RWPE1 (cell line): ENCODE measurements at regions not wholly inside any gene's neighbourhood (a gene's known extent, or its start where the extent isn't known, plus 50 kb on each side); places are given as distances from the start of the nearest gene placed in this dataset.

Experiments
- CTCF ChIA-PET: fragments of 350-600 bp; sonication (Branson Sonifier 250); formaldehyde crosslinking; extraction: SDS; loops from one replicate; lab custom pipeline; 2021; lab: Yijun Ruan, JAX
- POLR2A ChIA-PET: fragments of 400-600 bp; formaldehyde crosslinking; extraction: SDS; loops from one replicate; lab custom pipeline; 2020; ENCODE audit warnings: antibody characterized with exemption; ENCODE audit not compliant: low non-redundant PET; lab: Yijun Ruan, JAX
- DNase-seq: peaks from one replicate; pipeline ENCODE4 v3.0.0; 2012; ENCODE audit warnings: low spot score
- H3K27ac ChIP-seq: fragments of 450-650 bp; 2 replicates; pipeline ENCODE4 v1.5.1; 2017
- CTCF ChIP-seq: fragments of 450-650 bp; conservative IDR thresholded peaks from 2 replicates; pipeline ENCODE4 v1.5.1; 2017; ENCODE audit warnings: low read depth, mild to moderate bottlenecking

GRCh38 chr6:164792666-164793065 lies 516.7 kb downstream of the C6orf118 start:
- ChIA-PET POLR2A (no interaction called here), CTCF (no interaction called here)
- H3K27ac ChIP-seq, result no peak overlapping the region
- TF ChIP-seq CTCF, result no peak
- no peak for DNase-seq

- H3K27ac ChIP-seq, result no peak overlapping the region
- ChIA-PET CTCF (no interaction called here), POLR2A (no interaction called here)
- DNase-seq, result no peak
- no peak for TF ChIP-seq CTCF
These were observed 517.9 kb downstream of the C6orf118 start for GRCh38 chr6:164791498-164791897.

- ChIA-PET CTCF (no interaction called here), POLR2A (no interaction called here)
- H3K27ac ChIP-seq, result no peak overlapping the region
- TF ChIP-seq CTCF, result no peak
- no peak for DNase-seq
These were observed 545.6 kb downstream of the C6orf118 start for GRCh38 chr6:164763788-164764187.

GRCh38 chr6:164757451-164757850 lies 552.0 kb downstream of the C6orf118 start:
- CTCF ChIA-PET, result no interaction called here
- DNase-seq, result no peak
- no peak overlapping the region for H3K27ac ChIP-seq
- TF ChIP-seq CTCF, result no peak
- POLR2A ChIA-PET, result no interaction called here

- POLR2A ChIA-PET, result no interaction called here
- CTCF ChIA-PET, result no interaction called here
- DNase-seq, result no peak
These were observed 552.7 kb downstream of the C6orf118 start for GRCh38 chr6:164756723-164757122.

GRCh38 chr6:164756142-164756541 lies 553.3 kb downstream of the C6orf118 start:
- ChIA-PET POLR2A (no interaction called here), CTCF (no interaction called here)
- no peak for TF ChIP-seq CTCF
- H3K27ac ChIP-seq, result no peak overlapping the region
- no peak for DNase-seq

More at GRCh38 chr6:164756723-164757122, 552.7 kb downstream of the C6orf118 start:
- TF ChIP-seq CTCF, result no peak
- no peak overlapping the region for H3K27ac ChIP-seq

GRCh38 chr6:164753517-164753916 lies 555.9 kb downstream of the C6orf118 start:
- CTCF ChIA-PET, result no interaction called here
- POLR2A ChIA-PET, result no interaction called here
- H3K27ac ChIP-seq, result no peak overlapping the region
- DNase-seq, result peak; percentile 29
- TF ChIP-seq CTCF, result no peak
